ENCODE measurements at regions not wholly inside any gene's neighbourhood (a gene's known extent, or its start where the extent isn't known, plus 50 kb on each side); places are given as distances from the start of the nearest gene placed in this dataset.
"Not testable (repeated sequence)": the region's sequence is repeated elsewhere in the genome, so short reads cannot be mapped to it uniquely, and the experiment has no call there.

GRCh38 chr1:849873-850272, 73.8 kb upstream of the SAMD11 start:
- H4K20me1 ChIP-seq (ENCODE audit: control insufficient read depth, insufficient read depth); H3K27ac ChIP-seq (ENCODE audit: control insufficient read depth, insufficient read depth); RAD21 ChIA-PET (ENCODE audit: unreplicated experiment); H3K4me2 ChIP-seq (ENCODE audit: control insufficient read depth, insufficient read depth); H3K9ac ChIP-seq (ENCODE audit: control insufficient read depth, insufficient read depth, low read length); BruUV-seq (replicated peaks); H3K9me3 ChIP-seq (replicated peaks; ENCODE audit: control insufficient read depth, insufficient read depth, low read length); H3K36me3 ChIP-seq (ENCODE audit: control insufficient read depth in 2 of 2, insufficient read depth in 2 of 2, low read length in 1 of 2); H3K79me2 ChIP-seq (ENCODE audit: control insufficient read depth, insufficient read depth, low read length); H3K27me3 ChIP-seq (replicated peaks in 1 of 2; ENCODE audit: control insufficient read depth in 2 of 2, insufficient read depth in 2 of 2, low read length in 1 of 2); POLR2A ChIA-PET; CTCF ChIA-PET; ATAC-seq; H3K4me3 ChIP-seq; FAIRE-seq; DNase-seq (ENCODE audit: low read depth, low spot score); H2AFZ ChIP-seq (ENCODE audit: control insufficient read depth, low read depth, low read length); in situ Hi-C loops (cut with MboI); SMC1A ChIA-PET (ENCODE audit: uncharacterized antibody, unreplicated experiment); intact Hi-C loops (cut with micrococcal nuclease; ENCODE audit: unreplicated experiment); H3K4me1 ChIP-seq (ENCODE audit: control insufficient read depth, insufficient read depth, low read length): not testable (repeated sequence)
- WGBS (ENCODE audit: insufficient coverage, insufficient replicate concordance, low lambda C conversion rate, missing lambda C conversion rate) = 61% methylated on average over 4 of the region's 4 CpGs

GRCh38 chr1:850318-850717, 73.4 kb upstream of the SAMD11 start:
- ATAC-seq; H2AFZ ChIP-seq (ENCODE audit: control insufficient read depth, low read depth, low read length); DNase-seq (ENCODE audit: low read depth, low spot score); CTCF ChIA-PET; BruUV-seq (replicated peaks); H3K36me3 ChIP-seq (ENCODE audit: control insufficient read depth in 2 of 2, insufficient read depth in 2 of 2, low read length in 1 of 2); H4K20me1 ChIP-seq (ENCODE audit: control insufficient read depth, insufficient read depth); H3K79me2 ChIP-seq (ENCODE audit: control insufficient read depth, insufficient read depth, low read length); FAIRE-seq; POLR2A ChIA-PET; in situ Hi-C loops (cut with MboI); intact Hi-C loops (cut with micrococcal nuclease; ENCODE audit: unreplicated experiment); H3K27me3 ChIP-seq (replicated peaks in 1 of 2; ENCODE audit: control insufficient read depth in 2 of 2, insufficient read depth in 2 of 2, low read length in 1 of 2); SMC1A ChIA-PET (ENCODE audit: uncharacterized antibody, unreplicated experiment); H3K27ac ChIP-seq (ENCODE audit: control insufficient read depth, insufficient read depth); H3K9me3 ChIP-seq (replicated peaks; ENCODE audit: control insufficient read depth, insufficient read depth, low read length); H3K4me3 ChIP-seq; H3K4me2 ChIP-seq (ENCODE audit: control insufficient read depth, insufficient read depth); H3K4me1 ChIP-seq (ENCODE audit: control insufficient read depth, insufficient read depth, low read length); H3K9ac ChIP-seq (ENCODE audit: control insufficient read depth, insufficient read depth, low read length); RAD21 ChIA-PET (ENCODE audit: unreplicated experiment): not testable (repeated sequence)
- 92% methylated on average over 2 of the region's 4 CpGs for WGBS (ENCODE audit: insufficient coverage, insufficient replicate concordance, low lambda C conversion rate, missing lambda C conversion rate)

GRCh38 chr1:851398-851797, 72.3 kb upstream of the SAMD11 start:
- 86% methylated on average over 9 of the region's 17 CpGs for WGBS (ENCODE audit: insufficient coverage, insufficient replicate concordance, low lambda C conversion rate, missing lambda C conversion rate)
- RAD21 ChIA-PET (ENCODE audit: unreplicated experiment); DNase-seq (ENCODE audit: low read depth, low spot score); intact Hi-C loops (cut with micrococcal nuclease; ENCODE audit: unreplicated experiment); FAIRE-seq; H3K36me3 ChIP-seq (ENCODE audit: control insufficient read depth in 2 of 2, insufficient read depth in 2 of 2, low read length in 1 of 2); H3K9me3 ChIP-seq (replicated peaks; ENCODE audit: control insufficient read depth, insufficient read depth, low read length); H4K20me1 ChIP-seq (ENCODE audit: control insufficient read depth, insufficient read depth); BruUV-seq (replicated peaks); H3K4me3 ChIP-seq; CTCF ChIA-PET; H3K79me2 ChIP-seq (ENCODE audit: control insufficient read depth, insufficient read depth, low read length); in situ Hi-C loops (cut with MboI); H3K4me2 ChIP-seq (ENCODE audit: control insufficient read depth, insufficient read depth); ATAC-seq; H3K27me3 ChIP-seq (replicated peaks in 1 of 2; ENCODE audit: control insufficient read depth in 2 of 2, insufficient read depth in 2 of 2, low read length in 1 of 2); H3K4me1 ChIP-seq (ENCODE audit: control insufficient read depth, insufficient read depth, low read length); SMC1A ChIA-PET (ENCODE audit: uncharacterized antibody, unreplicated experiment); H3K27ac ChIP-seq (ENCODE audit: control insufficient read depth, insufficient read depth); H3K9ac ChIP-seq (ENCODE audit: control insufficient read depth, insufficient read depth, low read length); POLR2A ChIA-PET; H2AFZ ChIP-seq (ENCODE audit: control insufficient read depth, low read depth, low read length): not testable (repeated sequence)

GRCh38 chr1:851841-852240, 71.9 kb upstream of the SAMD11 start:
- 85% methylated on average over 9 of the region's 9 CpGs for WGBS (ENCODE audit: insufficient coverage, insufficient replicate concordance, low lambda C conversion rate, missing lambda C conversion rate)
- H4K20me1 ChIP-seq (ENCODE audit: control insufficient read depth, insufficient read depth); H3K4me3 ChIP-seq; H3K79me2 ChIP-seq (ENCODE audit: control insufficient read depth, insufficient read depth, low read length); POLR2A ChIA-PET; H3K36me3 ChIP-seq (ENCODE audit: control insufficient read depth in 2 of 2, insufficient read depth in 2 of 2, low read length in 1 of 2); in situ Hi-C loops (cut with MboI); RAD21 ChIA-PET (ENCODE audit: unreplicated experiment); H3K4me1 ChIP-seq (ENCODE audit: control insufficient read depth, insufficient read depth, low read length); BruUV-seq (replicated peaks); H3K27ac ChIP-seq (ENCODE audit: control insufficient read depth, insufficient read depth); ATAC-seq; H3K27me3 ChIP-seq (replicated peaks in 1 of 2; ENCODE audit: control insufficient read depth in 2 of 2, insufficient read depth in 2 of 2, low read length in 1 of 2); SMC1A ChIA-PET (ENCODE audit: uncharacterized antibody, unreplicated experiment); intact Hi-C loops (cut with micrococcal nuclease; ENCODE audit: unreplicated experiment); CTCF ChIA-PET; H3K9ac ChIP-seq (ENCODE audit: control insufficient read depth, insufficient read depth, low read length); H3K4me2 ChIP-seq (ENCODE audit: control insufficient read depth, insufficient read depth); FAIRE-seq; H3K9me3 ChIP-seq (replicated peaks; ENCODE audit: control insufficient read depth, insufficient read depth, low read length); DNase-seq (ENCODE audit: low read depth, low spot score); H2AFZ ChIP-seq (ENCODE audit: control insufficient read depth, low read depth, low read length): not testable (repeated sequence)
